ENCODE measurements at regions not wholly inside any gene's neighbourhood (a gene's known extent, or its start where the extent isn't known, plus 50 kb on each side); places are given as distances from the start of the nearest gene placed in this dataset.

GRCh38 chr7:49273897-49274296 is 349.6 kb downstream of the CDC14C start:
- Histone ChIP-seq H3K4me1 (ENCODE audit: control insufficient read depth, insufficient read depth, low read length) (peaks cover 5% of the 10 kb centered on the region), H3K36me3 (ENCODE audit: control insufficient read depth, insufficient read depth, low read length) (no peaks in the 10 kb centered on the region), H3K9ac (ENCODE audit: low read depth, low read length) (no peak overlapping the region), H3K27me3 (ENCODE audit: control insufficient read depth, insufficient read depth, low read length) (no peaks in the 10 kb centered on the region), H3K9me3 (ENCODE audit: control insufficient read depth, insufficient read depth, low read length) (no peaks in the 10 kb centered on the region), H3K4me3 (ENCODE audit: low read depth, low read length) (no peak overlapping the region)

- Histone ChIP-seq H3K9ac (ENCODE audit: low read depth, low read length) (no peak overlapping the region), H3K27me3 (ENCODE audit: control insufficient read depth, insufficient read depth, low read length) (no peaks in the 10 kb centered on the region), H3K4me3 (ENCODE audit: low read depth, low read length) (no peak overlapping the region), H3K36me3 (ENCODE audit: control insufficient read depth, insufficient read depth, low read length) (no peaks in the 10 kb centered on the region), H3K9me3 (ENCODE audit: control insufficient read depth, insufficient read depth, low read length) (no peaks in the 10 kb centered on the region), H3K4me1 (ENCODE audit: control insufficient read depth, insufficient read depth, low read length) (peaks cover 7% of the 10 kb centered on the region)
These were observed 355.5 kb downstream of the CDC14C start for GRCh38 chr7:49279891-49280290.

- Histone ChIP-seq H3K36me3 (ENCODE audit: control insufficient read depth, insufficient read depth, low read length) (no peaks in the 10 kb centered on the region), H3K9ac (ENCODE audit: low read depth, low read length) (no peak overlapping the region), H3K27me3 (ENCODE audit: control insufficient read depth, insufficient read depth, low read length) (no peaks in the 10 kb centered on the region), H3K4me3 (ENCODE audit: low read depth, low read length) (no peak overlapping the region), H3K4me1 (ENCODE audit: control insufficient read depth, insufficient read depth, low read length) (no peaks in the 10 kb centered on the region), H3K9me3 (ENCODE audit: control insufficient read depth, insufficient read depth, low read length) (no peaks in the 10 kb centered on the region)
These were observed 363.3 kb downstream of the CDC14C start for GRCh38 chr7:49287653-49288052.

- H3K4me3 ChIP-seq (ENCODE audit: low read depth, low read length), result no peak overlapping the region
- H3K4me1 ChIP-seq (ENCODE audit: control insufficient read depth, insufficient read depth, low read length), result no peaks in the 10 kb centered on the region
- no peaks in the 10 kb centered on the region for H3K27me3 ChIP-seq (ENCODE audit: control insufficient read depth, insufficient read depth, low read length)
- H3K9ac ChIP-seq (ENCODE audit: low read depth, low read length), result no peak overlapping the region
- no peaks in the 10 kb centered on the region for H3K9me3 ChIP-seq (ENCODE audit: control insufficient read depth, insufficient read depth, low read length)
- no peaks in the 10 kb centered on the region for H3K36me3 ChIP-seq (ENCODE audit: control insufficient read depth, insufficient read depth, low read length)
These were observed 370.3 kb downstream of the CDC14C start for GRCh38 chr7:49294611-49295010.

- H3K27me3 ChIP-seq (ENCODE audit: control insufficient read depth, insufficient read depth, low read length), result no peaks in the 10 kb centered on the region
- H3K9me3 ChIP-seq (ENCODE audit: control insufficient read depth, insufficient read depth, low read length), result no peaks in the 10 kb centered on the region
- no peak overlapping the region for H3K9ac ChIP-seq (ENCODE audit: low read depth, low read length)
- no peaks in the 10 kb centered on the region for H3K36me3 ChIP-seq (ENCODE audit: control insufficient read depth, insufficient read depth, low read length)
- H3K4me1 ChIP-seq (ENCODE audit: control insufficient read depth, insufficient read depth, low read length), result no peaks in the 10 kb centered on the region
- H3K4me3 ChIP-seq (ENCODE audit: low read depth, low read length), result no peak overlapping the region
These were observed 370.8 kb downstream of the CDC14C start for GRCh38 chr7:49295146-49295545.

- Histone ChIP-seq H3K9ac (ENCODE audit: low read depth, low read length) (no peak overlapping the region), H3K27me3 (ENCODE audit: control insufficient read depth, insufficient read depth, low read length) (no peaks in the 10 kb centered on the region), H3K4me1 (ENCODE audit: control insufficient read depth, insufficient read depth, low read length) (no peaks in the 10 kb centered on the region), H3K9me3 (ENCODE audit: control insufficient read depth, insufficient read depth, low read length) (no peaks in the 10 kb centered on the region), H3K4me3 (ENCODE audit: low read depth, low read length) (no peak overlapping the region), H3K36me3 (ENCODE audit: control insufficient read depth, insufficient read depth, low read length) (no peaks in the 10 kb centered on the region)
These were observed 373.6 kb downstream of the CDC14C start for GRCh38 chr7:49297958-49298357.

GRCh38 chr7:49308787-49309186 is 384.4 kb downstream of the CDC14C start:
- H3K4me3 ChIP-seq (ENCODE audit: low read depth, low read length), result no peak overlapping the region
- no peaks in the 10 kb centered on the region for H3K27me3 ChIP-seq (ENCODE audit: control insufficient read depth, insufficient read depth, low read length)
- no peaks in the 10 kb centered on the region for H3K9me3 ChIP-seq (ENCODE audit: control insufficient read depth, insufficient read depth, low read length)
- H3K36me3 ChIP-seq (ENCODE audit: control insufficient read depth, insufficient read depth, low read length), result no peaks in the 10 kb centered on the region
- H3K9ac ChIP-seq (ENCODE audit: low read depth, low read length), result no peak overlapping the region
- H3K4me1 ChIP-seq (ENCODE audit: control insufficient read depth, insufficient read depth, low read length), result no peaks in the 10 kb centered on the region

GRCh38 chr7:49320083-49320482 is 395.7 kb downstream of the CDC14C start:
- H3K36me3 ChIP-seq (ENCODE audit: control insufficient read depth, insufficient read depth, low read length), result no peaks in the 10 kb centered on the region
- no peak overlapping the region for H3K9ac ChIP-seq (ENCODE audit: low read depth, low read length)
- no peaks in the 10 kb centered on the region for H3K9me3 ChIP-seq (ENCODE audit: control insufficient read depth, insufficient read depth, low read length)
- no peaks in the 10 kb centered on the region for H3K27me3 ChIP-seq (ENCODE audit: control insufficient read depth, insufficient read depth, low read length)
- H3K4me1 ChIP-seq (ENCODE audit: control insufficient read depth, insufficient read depth, low read length), result no peaks in the 10 kb centered on the region
- no peak overlapping the region for H3K4me3 ChIP-seq (ENCODE audit: low read depth, low read length)

GRCh38 chr7:49321843-49322242 is 397.5 kb downstream of the CDC14C start:
- Histone ChIP-seq H3K27me3 (ENCODE audit: control insufficient read depth, insufficient read depth, low read length) (no peaks in the 10 kb centered on the region), H3K4me3 (ENCODE audit: low read depth, low read length) (no peak overlapping the region), H3K9me3 (ENCODE audit: control insufficient read depth, insufficient read depth, low read length) (no peaks in the 10 kb centered on the region)

GRCh38 chr7:49322476-49322875 is 398.1 kb downstream of the CDC14C start:
- Histone ChIP-seq H3K9ac (ENCODE audit: low read depth, low read length) (no peak overlapping the region), H3K27me3 (ENCODE audit: control insufficient read depth, insufficient read depth, low read length) (no peaks in the 10 kb centered on the region), H3K9me3 (ENCODE audit: control insufficient read depth, insufficient read depth, low read length) (no peaks in the 10 kb centered on the region), H3K4me1 (ENCODE audit: control insufficient read depth, insufficient read depth, low read length) (no peaks in the 10 kb centered on the region), H3K36me3 (ENCODE audit: control insufficient read depth, insufficient read depth, low read length) (no peaks in the 10 kb centered on the region), H3K4me3 (ENCODE audit: low read depth, low read length) (no peak overlapping the region)

More at GRCh38 chr7:49321843-49322242, 397.5 kb downstream of the CDC14C start:
- H3K36me3 ChIP-seq (ENCODE audit: control insufficient read depth, insufficient read depth, low read length), result no peaks in the 10 kb centered on the region
- H3K9ac ChIP-seq (ENCODE audit: low read depth, low read length), result no peak overlapping the region
- no peaks in the 10 kb centered on the region for H3K4me1 ChIP-seq (ENCODE audit: control insufficient read depth, insufficient read depth, low read length)

GRCh38 chr7:49324040-49324439 is 399.7 kb downstream of the CDC14C start:
- no peaks in the 10 kb centered on the region for H3K4me1 ChIP-seq (ENCODE audit: control insufficient read depth, insufficient read depth, low read length)
- H3K9me3 ChIP-seq (ENCODE audit: control insufficient read depth, insufficient read depth, low read length), result no peaks in the 10 kb centered on the region
- no peak overlapping the region for H3K4me3 ChIP-seq (ENCODE audit: low read depth, low read length)
- no peak overlapping the region for H3K9ac ChIP-seq (ENCODE audit: low read depth, low read length)
- H3K27me3 ChIP-seq (ENCODE audit: control insufficient read depth, insufficient read depth, low read length), result no peaks in the 10 kb centered on the region
- H3K36me3 ChIP-seq (ENCODE audit: control insufficient read depth, insufficient read depth, low read length), result no peaks in the 10 kb centered on the region

- Histone ChIP-seq H3K4me3 (ENCODE audit: low read depth, low read length) (no peak overlapping the region), H3K9ac (ENCODE audit: low read depth, low read length) (no peak overlapping the region), H3K27me3 (ENCODE audit: control insufficient read depth, insufficient read depth, low read length) (no peaks in the 10 kb centered on the region), H3K36me3 (ENCODE audit: control insufficient read depth, insufficient read depth, low read length) (no peaks in the 10 kb centered on the region), H3K4me1 (ENCODE audit: control insufficient read depth, insufficient read depth, low read length) (no peaks in the 10 kb centered on the region), H3K9me3 (ENCODE audit: control insufficient read depth, insufficient read depth, low read length) (no peaks in the 10 kb centered on the region)
These were observed 400.4 kb downstream of the CDC14C start for GRCh38 chr7:49324707-49325106.

GRCh38 chr7:49325571-49325970 is 401.2 kb downstream of the CDC14C start:
- H3K9me3 ChIP-seq (ENCODE audit: control insufficient read depth, insufficient read depth, low read length), result no peaks in the 10 kb centered on the region
- H3K9ac ChIP-seq (ENCODE audit: low read depth, low read length), result no peak overlapping the region
- no peaks in the 10 kb centered on the region for H3K36me3 ChIP-seq (ENCODE audit: control insufficient read depth, insufficient read depth, low read length)
- no peaks in the 10 kb centered on the region for H3K4me1 ChIP-seq (ENCODE audit: control insufficient read depth, insufficient read depth, low read length)
- H3K27me3 ChIP-seq (ENCODE audit: control insufficient read depth, insufficient read depth, low read length), result no peaks in the 10 kb centered on the region
- no peak overlapping the region for H3K4me3 ChIP-seq (ENCODE audit: low read depth, low read length)
